Type B pancreatic cell (in vitro differentiated cells): ENCODE measurements at regions not wholly inside any gene's neighbourhood (a gene's known extent, or its start where the extent isn't known, plus 50 kb on each side); places are given as distances from the start of the nearest gene placed in this dataset.
"Not testable (repeated sequence)": the region's sequence is repeated elsewhere in the genome, so short reads cannot be mapped to it uniquely, and the experiment has no call there.

Experiments
- DNase-seq: peaks from one replicate; pipeline ENCODE4 v3.0.0; 2021; ENCODE audit warnings: mixed read lengths; ENCODE audit not compliant: unreplicated experiment; ENCODE audit errors: extremely low spot score
- H3K27ac Mint-ChIP-seq: 2 replicates; pipeline ENCODE4 v1.8.0; 2021; ENCODE audit warnings: mild to moderate bottlenecking, mixed read lengths
- H3K27me3 Mint-ChIP-seq: 2 replicates; pipeline ENCODE4 v1.8.0; 2021; ENCODE audit warnings: mixed read lengths
- H3K36me3 Mint-ChIP-seq: 2 replicates; pipeline ENCODE4 v1.8.0; 2021; ENCODE audit warnings: mixed read lengths
- H3K4me1 Mint-ChIP-seq: one replicate; pipeline ENCODE4 v1.8.0; 2021; ENCODE audit warnings: mixed read lengths; ENCODE audit not compliant: unreplicated experiment
- H3K4me3 Mint-ChIP-seq: 2 replicates; pipeline ENCODE4 v1.8.0; 2021; ENCODE audit warnings: mild to moderate bottlenecking, mixed read lengths
- H3K9me3 Mint-ChIP-seq: 2 replicates; pipeline ENCODE4 v1.8.0; 2021; ENCODE audit warnings: mixed read lengths

- H3K4me1 Mint-ChIP-seq, H3K4me3 Mint-ChIP-seq, H3K27ac Mint-ChIP-seq, H3K36me3 Mint-ChIP-seq, H3K27me3 Mint-ChIP-seq, DNase-seq, H3K9me3 Mint-ChIP-seq: not testable (repeated sequence)
Measured at GRCh38 chr2:111545723-111546431, 338.1 kb downstream of the ANAPC1 start.

- H3K4me1 Mint-ChIP-seq, H3K27me3 Mint-ChIP-seq, DNase-seq, H3K36me3 Mint-ChIP-seq, H3K4me3 Mint-ChIP-seq, H3K27ac Mint-ChIP-seq, H3K9me3 Mint-ChIP-seq: not testable (repeated sequence)
Measured at GRCh38 chr2:111546578-111546977, 337.4 kb downstream of the ANAPC1 start.

GRCh38 chr2:111549174-111549573, 334.8 kb downstream of the ANAPC1 start:
- not testable (repeated sequence) for DNase-seq, H3K9me3 Mint-ChIP-seq, H3K27me3 Mint-ChIP-seq, H3K4me1 Mint-ChIP-seq, H3K27ac Mint-ChIP-seq, H3K36me3 Mint-ChIP-seq, H3K4me3 Mint-ChIP-seq

- not testable (repeated sequence) for H3K9me3 Mint-ChIP-seq, H3K27ac Mint-ChIP-seq, H3K4me1 Mint-ChIP-seq, H3K4me3 Mint-ChIP-seq, H3K27me3 Mint-ChIP-seq, DNase-seq, H3K36me3 Mint-ChIP-seq
Measured at GRCh38 chr2:111551428-111551827, 332.6 kb downstream of the ANAPC1 start.

- not testable (repeated sequence) for H3K36me3 Mint-ChIP-seq, H3K4me1 Mint-ChIP-seq, H3K4me3 Mint-ChIP-seq, DNase-seq, H3K27me3 Mint-ChIP-seq, H3K9me3 Mint-ChIP-seq, H3K27ac Mint-ChIP-seq
Measured at GRCh38 chr2:111552625-111553024, 331.4 kb downstream of the ANAPC1 start.

DNA sequence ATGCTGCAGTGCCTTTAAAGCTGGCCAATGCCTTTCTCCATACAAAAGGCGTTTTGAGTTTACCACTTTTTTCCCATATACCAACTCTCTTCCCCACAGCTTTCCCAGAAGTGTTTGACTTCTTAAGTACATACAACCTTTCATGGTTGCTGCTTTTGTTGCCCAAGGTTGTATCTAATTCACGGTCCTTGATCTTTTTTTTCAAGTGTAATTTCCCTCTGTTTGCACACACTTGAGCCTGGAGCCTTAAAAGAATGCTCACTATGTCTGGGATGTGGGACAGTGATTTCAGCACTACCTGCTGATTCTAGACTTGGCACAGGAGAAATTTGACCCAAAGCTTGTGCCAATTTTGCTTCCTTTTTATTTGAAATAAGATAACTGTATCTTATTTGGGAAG, 324.7 kb downstream of the ANAPC1 start:
- H3K27ac Mint-ChIP-seq, DNase-seq, H3K4me3 Mint-ChIP-seq, H3K4me1 Mint-ChIP-seq, H3K27me3 Mint-ChIP-seq, H3K36me3 Mint-ChIP-seq, H3K9me3 Mint-ChIP-seq: not testable (repeated sequence)

GRCh38 chr2:111559814-111560213, 324.2 kb downstream of the ANAPC1 start:
- H3K27me3 Mint-ChIP-seq, DNase-seq, H3K36me3 Mint-ChIP-seq, H3K4me3 Mint-ChIP-seq, H3K9me3 Mint-ChIP-seq, H3K4me1 Mint-ChIP-seq, H3K27ac Mint-ChIP-seq: not testable (repeated sequence)

GRCh38 chr2:111566068-111566467, 317.9 kb downstream of the ANAPC1 start:
- H3K4me3 Mint-ChIP-seq, DNase-seq, H3K36me3 Mint-ChIP-seq, H3K9me3 Mint-ChIP-seq, H3K27me3 Mint-ChIP-seq, H3K4me1 Mint-ChIP-seq, H3K27ac Mint-ChIP-seq: not testable (repeated sequence)

GRCh38 chr2:111567233-111567632, 316.8 kb downstream of the ANAPC1 start:
- H3K27ac Mint-ChIP-seq, H3K4me3 Mint-ChIP-seq, DNase-seq, H3K4me1 Mint-ChIP-seq, H3K27me3 Mint-ChIP-seq, H3K36me3 Mint-ChIP-seq, H3K9me3 Mint-ChIP-seq: not testable (repeated sequence)

DNA sequence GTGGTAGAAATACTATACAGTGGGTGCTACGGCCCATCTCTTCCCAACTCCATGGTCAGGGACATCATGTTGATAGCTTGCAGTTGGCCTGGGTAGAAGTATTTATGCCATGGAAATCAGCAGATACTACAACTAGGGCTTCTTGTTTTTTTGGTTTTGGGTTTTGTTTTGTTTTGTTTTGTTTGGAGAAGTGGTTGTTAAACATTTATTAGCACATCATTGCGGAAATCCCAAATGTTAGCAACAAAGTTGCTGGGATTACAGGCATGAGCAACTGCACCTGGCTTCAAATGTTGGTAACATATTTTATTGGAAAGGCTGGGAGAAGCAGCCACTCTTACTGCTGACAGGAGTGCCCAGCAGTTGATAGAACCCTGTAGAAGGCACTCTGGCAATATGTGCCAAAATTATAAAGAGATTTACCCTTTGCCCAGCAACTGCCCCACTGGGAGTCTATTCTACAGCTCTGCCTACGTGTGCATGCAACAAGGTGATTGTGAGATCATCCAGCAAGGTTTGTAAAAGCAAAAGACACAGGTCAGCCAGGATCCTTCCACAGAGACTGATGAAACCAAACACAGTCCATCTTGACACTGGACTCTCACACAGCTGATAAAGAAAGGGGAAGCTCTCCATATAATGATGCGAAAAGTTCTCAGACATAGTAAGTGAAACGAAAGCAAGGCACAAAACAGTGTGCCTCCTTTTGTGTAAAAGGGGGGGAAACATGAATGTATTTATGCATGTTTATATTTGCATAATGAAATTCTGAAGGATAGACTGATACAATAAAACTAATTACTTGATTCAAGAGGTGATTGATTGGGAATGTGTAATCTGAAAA, 314.4 kb downstream of the ANAPC1 start:
- not testable (repeated sequence) for H3K36me3 Mint-ChIP-seq, DNase-seq, H3K27me3 Mint-ChIP-seq, H3K27ac Mint-ChIP-seq, H3K4me3 Mint-ChIP-seq, H3K4me1 Mint-ChIP-seq, H3K9me3 Mint-ChIP-seq

- not testable (repeated sequence) for H3K9me3 Mint-ChIP-seq, DNase-seq, H3K27ac Mint-ChIP-seq, H3K4me1 Mint-ChIP-seq, H3K36me3 Mint-ChIP-seq, H3K27me3 Mint-ChIP-seq, H3K4me3 Mint-ChIP-seq
Measured at GRCh38 chr2:111570300-111571114, 313.5 kb downstream of the ANAPC1 start.

GRCh38 chr2:111574803-111575202, 309.2 kb downstream of the ANAPC1 start:
- H3K27me3 Mint-ChIP-seq, H3K27ac Mint-ChIP-seq, H3K9me3 Mint-ChIP-seq, DNase-seq, H3K36me3 Mint-ChIP-seq, H3K4me3 Mint-ChIP-seq, H3K4me1 Mint-ChIP-seq: not testable (repeated sequence)

DNA sequence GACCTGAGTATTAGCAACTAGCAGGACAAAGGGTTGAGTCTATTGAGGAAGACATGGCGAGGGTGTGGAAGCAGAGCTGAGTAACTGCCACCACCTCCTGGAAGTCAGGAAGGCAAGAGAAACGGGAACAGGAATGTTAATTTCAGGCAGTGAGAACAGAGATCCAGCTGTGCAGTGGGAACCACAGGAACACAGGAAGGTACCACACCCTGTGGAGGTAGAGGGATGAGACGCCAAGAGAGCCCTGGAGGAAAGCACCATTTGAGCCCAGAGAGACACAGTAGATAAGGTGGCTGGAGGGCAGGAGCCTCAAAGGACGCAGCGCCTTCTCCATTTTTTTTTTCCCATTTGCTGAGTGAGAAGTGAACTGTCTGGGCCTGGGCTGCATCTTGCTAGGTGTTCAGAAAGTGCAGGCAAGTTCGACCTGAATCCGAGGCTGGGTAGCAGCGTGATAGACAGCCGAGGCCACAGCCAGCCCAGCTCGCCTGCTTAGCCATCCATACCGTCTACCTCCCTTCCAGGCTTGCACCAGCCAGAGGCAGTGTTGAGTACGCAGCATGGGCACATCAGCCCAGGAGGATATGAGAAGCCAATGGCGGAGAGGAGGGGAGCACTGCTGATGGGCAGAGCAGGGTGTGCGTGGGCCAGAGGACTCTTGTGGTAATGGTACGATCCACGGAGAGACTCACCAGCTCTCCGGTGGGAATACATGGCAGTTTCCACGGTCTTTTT, 306.7 kb downstream of the ANAPC1 start:
- H3K9me3 Mint-ChIP-seq, H3K36me3 Mint-ChIP-seq, H3K4me1 Mint-ChIP-seq, DNase-seq, H3K27ac Mint-ChIP-seq, H3K27me3 Mint-ChIP-seq, H3K4me3 Mint-ChIP-seq: not testable (repeated sequence)
